ENCODE measurements at regions not wholly inside any gene's neighbourhood (a gene's known extent, or its start where the extent isn't known, plus 50 kb on each side); places are given as distances from the start of the nearest gene placed in this dataset.

DNA sequence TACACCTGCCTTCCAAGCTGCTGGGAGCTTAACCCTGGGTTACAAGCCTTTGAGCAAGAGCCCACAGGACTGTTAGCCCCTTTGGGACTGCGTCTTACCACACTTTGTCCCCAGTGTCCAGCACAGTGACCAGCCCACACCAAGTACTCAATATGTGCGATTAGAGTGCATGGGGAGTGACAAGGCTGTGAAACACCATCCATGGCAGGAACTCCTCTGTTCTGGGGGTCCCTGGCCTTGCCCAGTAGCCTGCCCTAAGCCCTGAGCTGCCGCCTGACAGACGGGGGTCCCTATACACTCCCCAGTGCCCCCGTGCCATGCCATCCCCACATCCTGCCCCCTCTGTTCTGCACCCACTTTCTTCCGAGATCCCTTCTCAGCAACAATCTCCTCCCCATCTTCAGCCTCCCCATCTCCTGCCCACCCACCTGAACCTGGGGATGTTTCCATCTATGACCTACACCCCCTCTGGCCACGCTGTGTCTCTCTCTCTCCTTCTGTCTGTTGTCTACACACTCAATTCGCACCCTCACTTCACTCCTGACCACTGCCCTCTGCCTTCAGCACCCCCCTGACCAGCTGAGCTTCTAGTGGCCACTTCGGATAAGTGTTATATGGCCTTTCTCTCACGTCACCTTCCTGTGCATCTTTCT, 112.9 kb upstream of the SMURF2 start:
- TF ChIP-seq, protein P1, sequence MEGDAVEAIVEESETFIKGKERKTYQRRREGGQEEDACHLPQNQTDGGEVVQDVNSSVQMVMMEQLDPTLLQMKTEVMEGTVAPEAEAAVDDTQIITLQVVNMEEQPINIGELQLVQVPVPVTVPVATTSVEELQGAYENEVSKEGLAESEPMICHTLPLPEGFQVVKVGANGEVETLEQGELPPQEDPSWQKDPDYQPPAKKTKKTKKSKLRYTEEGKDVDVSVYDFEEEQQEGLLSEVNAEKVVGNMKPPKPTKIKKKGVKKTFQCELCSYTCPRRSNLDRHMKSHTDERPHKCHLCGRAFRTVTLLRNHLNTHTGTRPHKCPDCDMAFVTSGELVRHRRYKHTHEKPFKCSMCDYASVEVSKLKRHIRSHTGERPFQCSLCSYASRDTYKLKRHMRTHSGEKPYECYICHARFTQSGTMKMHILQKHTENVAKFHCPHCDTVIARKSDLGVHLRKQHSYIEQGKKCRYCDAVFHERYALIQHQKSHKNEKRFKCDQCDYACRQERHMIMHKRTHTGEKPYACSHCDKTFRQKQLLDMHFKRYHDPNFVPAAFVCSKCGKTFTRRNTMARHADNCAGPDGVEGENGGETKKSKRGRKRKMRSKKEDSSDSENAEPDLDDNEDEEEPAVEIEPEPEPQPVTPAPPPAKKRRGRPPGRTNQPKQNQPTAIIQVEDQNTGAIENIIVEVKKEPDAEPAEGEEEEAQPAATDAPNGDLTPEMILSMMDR (IDR thresholded peaks at IDR 0.05; ENCODE audit: insufficient read depth, low read depth, low read length, missing control alignments) = no peak
- DNase-seq (ENCODE audit: low read depth) = no peak
- H3K4me3 ChIP-seq (ENCODE audit: low read length) = no peak overlapping the region

- peak; percentile 90 for DNase-seq (ENCODE audit: low read depth)
- peak overlapping the region; percentile 49 for H3K4me3 ChIP-seq (ENCODE audit: low read length)
- TF ChIP-seq, protein P1 (IDR thresholded peaks at IDR 0.05; ENCODE audit: insufficient read depth, low read depth, low read length, missing control alignments) = peak; percentile 71
Observed at GRCh38 chr17:64773836-64774761, 112.0 kb upstream of the SMURF2 start.

DNA sequence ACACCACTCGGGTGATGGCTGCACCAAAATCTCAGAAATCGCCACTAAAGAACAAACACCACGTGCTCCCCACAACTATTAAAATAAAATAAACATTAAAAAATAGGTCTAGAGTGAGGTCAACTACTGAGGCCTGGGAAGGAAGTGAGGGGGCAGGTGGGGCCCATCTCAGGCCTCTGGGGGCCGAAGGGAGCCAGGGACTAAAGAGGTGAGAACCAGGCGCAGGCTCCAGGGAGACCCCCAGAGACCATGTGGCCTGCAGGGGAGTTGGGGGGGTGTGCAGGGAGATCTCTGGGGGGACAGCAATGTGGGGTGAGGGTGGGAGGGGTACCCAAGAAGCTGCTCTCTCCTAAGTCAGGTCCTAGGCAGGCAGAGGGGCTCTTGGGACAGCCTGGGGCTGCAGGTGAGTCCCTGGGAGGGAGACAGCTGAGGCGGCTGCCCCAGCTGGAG, 111.3 kb upstream of the SMURF2 start:
- peak overlapping the region; percentile 49 for H3K4me3 ChIP-seq (ENCODE audit: low read length)

DNA sequence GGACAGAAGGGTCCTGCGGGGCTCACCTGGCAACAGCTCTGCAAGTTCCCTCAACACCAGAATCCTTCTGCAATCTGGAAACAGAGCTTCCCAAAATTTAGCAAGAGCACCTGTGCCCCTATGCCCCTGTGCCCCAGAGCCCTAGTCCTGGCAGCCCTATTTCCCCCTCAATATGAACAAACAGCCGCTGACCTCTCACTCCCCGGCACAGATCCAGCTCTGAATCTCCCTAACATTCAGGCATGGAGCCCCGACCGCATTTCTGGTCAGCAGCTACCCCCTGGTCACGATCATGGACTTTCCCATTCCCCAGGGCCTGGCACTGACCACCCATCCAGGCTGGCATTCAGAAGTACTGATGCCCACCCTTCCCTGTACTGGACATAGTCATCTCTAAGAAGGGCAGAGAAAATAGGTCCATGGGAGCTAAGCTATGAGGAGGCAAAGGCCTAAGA, 110.8 kb upstream of the SMURF2 start:
- TF ChIP-seq, protein P1 (IDR thresholded peaks at IDR 0.05; ENCODE audit: insufficient read depth, low read depth, low read length, missing control alignments) = no peak
- no peak for DNase-seq (ENCODE audit: low read depth)
- H3K4me3 ChIP-seq (ENCODE audit: low read length) = no peak overlapping the region

More for the DNA sequence above, 111.3 kb upstream of the SMURF2 start:
- no peak for DNase-seq (ENCODE audit: low read depth)
- TF ChIP-seq, protein P1 (IDR thresholded peaks at IDR 0.05; ENCODE audit: insufficient read depth, low read depth, low read length, missing control alignments) = no peak

- TF ChIP-seq, protein P1 (IDR thresholded peaks at IDR 0.05; ENCODE audit: insufficient read depth, low read depth, low read length, missing control alignments) = no peak
- no peak overlapping the region for H3K4me3 ChIP-seq (ENCODE audit: low read length)
- no peak for DNase-seq (ENCODE audit: low read depth)
Observed at GRCh38 chr17:64771980-64772844, 110.1 kb upstream of the SMURF2 start.

DNA sequence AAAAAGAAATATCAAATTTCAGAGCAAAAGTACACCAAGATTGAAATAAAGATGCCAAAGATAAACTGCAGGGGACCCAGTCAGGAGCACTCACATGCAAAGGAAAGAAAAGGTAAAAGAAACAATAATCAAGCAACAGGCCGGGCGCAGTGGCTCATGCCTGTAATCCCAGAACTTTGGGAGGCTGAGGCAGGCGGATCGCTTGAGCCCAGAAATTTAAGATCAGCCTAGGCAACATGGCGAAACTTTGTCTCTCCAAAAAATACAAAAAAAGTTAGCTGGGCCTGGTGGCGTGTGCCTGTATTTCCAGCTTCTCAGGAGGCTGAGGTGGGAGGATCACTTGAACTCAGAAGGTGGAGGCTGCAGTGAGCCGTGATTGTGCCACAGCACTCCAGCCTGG, 107.6 kb upstream of the SMURF2 start:
- H3K4me3 ChIP-seq (ENCODE audit: low read length) = no peak overlapping the region
- TF ChIP-seq, protein P1 (IDR thresholded peaks at IDR 0.05; ENCODE audit: insufficient read depth, low read depth, low read length, missing control alignments) = no peak
- DNase-seq (ENCODE audit: low read depth) = no peak

Data from epithelial cell of esophagus (primary cell).